Glomerular visceral epithelial cell (primary cell): ENCODE measurements at regions not wholly inside any gene's neighbourhood (a gene's known extent, or its start where the extent isn't known, plus 50 kb on each side); places are given as distances from the start of the nearest gene placed in this dataset.
"Not testable (repeated sequence)": the region's sequence is repeated elsewhere in the genome, so short reads cannot be mapped to it uniquely, and the experiment has no call there.

Source experiments
- DNase-seq: peaks from one replicate; pipeline ENCODE4 v3.0.0-alpha.2; 2016; ENCODE audit errors: extremely low spot score

GRCh38 chr3:67957268-67957667 lies 302.9 kb upstream of the SUCLG2 start:
- DNase-seq = no peak

GRCh38 chr3:67947808-67948508 lies 293.5 kb upstream of the SUCLG2 start:
- peak; percentile 25 for DNase-seq

DNA sequence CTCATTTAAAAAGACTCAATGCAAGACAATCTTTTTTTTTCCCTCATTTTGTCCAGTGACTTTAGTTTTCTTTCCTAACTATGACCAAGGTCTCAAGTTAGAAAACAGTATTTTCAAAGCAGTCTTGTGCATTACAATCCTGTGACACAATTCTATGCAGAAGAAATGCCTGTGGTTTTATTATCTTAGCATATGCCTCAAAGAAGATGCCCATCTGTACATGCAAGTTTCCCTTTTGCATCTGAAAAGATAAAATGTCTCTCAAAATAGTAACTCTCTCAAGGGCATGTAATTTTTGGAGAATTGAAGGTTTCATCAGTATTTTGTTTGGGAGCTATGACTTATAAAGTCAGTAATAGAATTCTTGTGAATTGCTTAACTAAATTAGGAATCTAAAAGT lies 292.0 kb upstream of the SUCLG2 start:
- DNase-seq = peak; percentile 21

GRCh38 chr3:67943546-67943945 lies 289.1 kb upstream of the SUCLG2 start:
- DNase-seq = no peak

DNA sequence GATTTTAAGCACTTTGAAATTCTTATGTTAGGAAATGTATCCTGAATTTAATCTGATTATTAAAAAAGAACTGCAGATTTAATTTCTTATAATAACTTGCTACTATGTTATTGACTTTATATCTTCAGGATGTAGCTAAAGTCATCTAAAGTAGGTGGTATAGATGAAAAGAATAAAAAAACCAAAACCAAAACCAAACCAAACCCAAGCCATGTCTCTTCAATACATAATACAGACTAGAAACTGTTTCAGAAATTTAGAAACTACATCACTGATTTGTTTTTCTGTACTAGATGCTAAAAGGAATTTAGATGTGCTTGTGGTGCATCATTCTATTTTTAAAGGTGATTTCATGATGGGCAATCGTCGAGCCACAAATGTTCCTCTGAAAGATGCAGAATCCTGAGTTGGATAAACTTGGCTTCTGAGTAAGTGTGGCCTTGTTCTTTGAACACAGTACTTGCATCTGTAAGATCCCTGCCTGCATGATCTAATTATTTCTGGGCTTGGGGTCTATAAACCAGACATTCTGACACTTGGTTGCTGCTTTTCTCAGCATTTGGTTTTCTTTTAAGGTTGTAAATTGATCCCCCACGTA lies 287.1 kb upstream of the SUCLG2 start:
- no peak for DNase-seq

DNA sequence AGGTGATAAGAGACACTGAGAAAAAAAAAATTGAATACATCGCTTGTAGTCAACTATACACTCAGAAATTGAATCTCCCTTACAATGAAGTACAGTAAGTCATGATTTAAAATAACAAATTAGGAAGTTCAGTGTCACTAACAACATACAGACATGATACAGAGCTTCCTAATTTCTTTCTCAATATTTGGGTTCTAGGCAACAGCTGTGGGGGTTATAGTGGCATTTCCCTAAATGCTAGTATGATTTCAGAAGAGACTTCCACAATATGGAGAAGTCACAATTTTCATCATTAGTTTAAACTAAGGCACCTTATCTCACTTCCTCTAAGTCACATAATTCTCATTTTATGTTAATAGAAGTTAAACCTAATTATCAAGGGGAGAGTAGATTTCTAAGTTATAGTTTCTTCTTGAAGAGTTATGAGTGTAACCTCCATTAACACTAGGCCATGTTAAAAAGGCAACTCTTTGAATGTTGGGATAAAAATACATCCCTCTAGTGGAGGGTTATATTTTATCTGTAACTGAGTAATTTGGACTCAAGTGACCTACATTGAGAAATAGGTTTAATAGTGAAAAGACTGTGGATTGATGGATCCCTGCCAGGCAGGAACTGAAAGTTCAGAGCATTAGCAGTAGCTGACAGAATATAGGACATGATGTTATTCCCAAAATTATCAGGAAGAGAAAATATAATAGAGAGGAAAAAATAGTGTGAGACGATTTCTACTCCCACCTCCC lies 286.0 kb upstream of the SUCLG2 start:
- peak; percentile 6 for DNase-seq

DNA sequence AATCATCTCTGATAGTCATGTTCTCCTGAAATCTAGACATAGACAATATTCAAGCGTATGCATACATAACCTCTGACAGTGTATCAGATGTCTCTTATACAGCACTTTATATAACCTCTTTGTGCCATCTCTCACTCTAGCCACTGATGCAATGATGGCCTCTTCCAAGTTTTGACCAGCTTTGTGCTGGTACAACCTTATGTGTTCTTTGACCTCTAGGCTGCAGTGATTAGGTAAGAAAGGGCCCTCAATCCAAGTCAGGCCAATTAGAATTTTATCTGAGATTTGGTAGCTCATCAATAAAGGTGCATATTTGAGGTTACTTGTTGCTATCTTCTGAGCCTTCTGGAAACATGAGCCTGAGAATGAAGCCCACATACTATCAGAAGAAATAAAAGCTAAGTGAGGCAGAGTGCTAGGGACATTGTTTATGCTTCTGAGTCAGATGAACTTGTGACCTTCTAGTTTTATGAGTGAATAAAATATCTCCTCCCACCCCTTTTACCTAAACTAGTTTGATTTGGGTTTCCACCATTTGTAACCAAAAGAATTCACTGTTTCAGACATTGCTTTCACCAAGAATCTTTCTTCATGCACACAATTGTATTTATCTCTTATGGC lies 283.2 kb upstream of the SUCLG2 start:
- DNase-seq = no peak

DNA sequence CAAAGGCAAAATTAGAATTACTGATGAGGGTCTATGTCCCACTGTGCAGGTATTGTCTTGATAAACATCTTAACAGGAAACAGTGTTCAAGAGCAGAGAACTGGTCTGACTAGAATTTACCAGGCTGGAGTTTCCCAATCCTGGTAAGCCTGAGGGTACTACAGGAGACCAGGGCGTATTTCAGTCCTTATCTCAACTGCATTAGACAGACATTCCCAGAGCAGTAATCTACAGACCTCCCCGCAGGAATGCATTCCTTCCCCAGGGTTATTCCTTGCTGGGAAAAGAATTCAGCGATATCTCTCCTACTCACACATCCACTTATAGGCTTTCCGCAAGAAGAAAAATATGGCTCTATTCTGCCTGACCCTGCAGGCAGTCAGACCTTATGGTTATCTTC lies 276.0 kb upstream of the SUCLG2 start:
- DNase-seq = not testable (repeated sequence)

- DNase-seq = no peak
Measured at GRCh38 chr3:67923796-67924195, 269.4 kb upstream of the SUCLG2 start.

GRCh38 chr3:67920969-67921368 lies 266.6 kb upstream of the SUCLG2 start:
- DNase-seq = no peak

DNA sequence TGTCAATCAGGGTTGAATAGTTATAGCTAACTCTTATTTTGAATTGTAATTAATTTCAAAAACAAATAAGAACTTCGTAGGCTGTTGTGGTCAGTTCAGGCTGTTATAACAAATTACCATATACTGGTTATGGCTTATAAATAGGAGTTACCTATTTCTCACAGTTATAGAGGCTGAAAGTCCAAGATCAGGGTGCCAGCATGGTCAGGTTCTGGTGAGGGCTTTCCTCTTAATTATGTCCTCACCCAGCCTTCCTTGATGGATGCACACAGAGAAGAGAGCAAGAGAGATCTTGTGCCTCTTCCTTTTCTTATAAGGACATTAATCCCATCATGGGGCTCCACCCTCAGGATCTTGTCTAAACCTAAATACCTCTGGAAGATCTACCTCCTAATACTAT lies 265.9 kb upstream of the SUCLG2 start:
- DNase-seq = no peak

- DNase-seq = no peak
Measured at GRCh38 chr3:67916353-67916752, 261.9 kb upstream of the SUCLG2 start.

DNA sequence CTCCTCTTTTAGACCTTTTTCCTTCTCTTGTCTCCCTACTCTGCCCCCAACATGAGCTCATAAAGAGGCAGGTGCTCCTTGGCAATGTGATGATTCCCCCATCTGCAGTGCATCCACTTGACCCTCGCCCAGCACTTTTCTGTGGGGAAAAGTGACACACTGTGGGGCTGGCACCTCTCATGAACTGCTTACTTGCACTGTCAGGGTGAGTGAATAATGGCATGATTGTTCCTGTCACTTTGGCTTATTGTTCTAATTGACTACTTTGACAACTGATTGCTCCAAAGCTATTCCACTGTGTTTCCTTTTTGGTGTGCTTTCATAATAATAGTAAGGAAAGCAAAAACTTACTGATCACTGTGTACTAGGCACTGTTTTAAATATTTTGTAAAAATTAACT lies 253.3 kb upstream of the SUCLG2 start:
- no peak for DNase-seq

DNA sequence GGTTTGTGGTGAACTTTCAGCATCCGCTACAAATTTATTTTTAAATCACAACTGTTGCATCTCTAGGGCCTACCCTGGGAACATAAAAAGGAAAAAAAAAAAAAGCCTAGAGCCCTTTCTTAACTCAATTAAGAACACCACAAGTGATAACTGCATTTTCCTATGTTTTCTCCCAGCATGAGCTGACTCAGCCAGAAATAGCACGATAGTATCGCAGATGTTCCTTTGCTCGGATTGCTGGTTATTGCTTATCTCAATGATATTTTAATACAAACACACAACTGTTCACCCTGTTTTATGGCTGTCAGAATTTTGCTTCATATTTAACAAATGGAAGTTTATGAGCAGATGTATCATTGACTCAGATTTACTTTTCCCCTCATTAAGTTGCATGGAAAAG lies 251.8 kb upstream of the SUCLG2 start:
- DNase-seq = no peak

DNA sequence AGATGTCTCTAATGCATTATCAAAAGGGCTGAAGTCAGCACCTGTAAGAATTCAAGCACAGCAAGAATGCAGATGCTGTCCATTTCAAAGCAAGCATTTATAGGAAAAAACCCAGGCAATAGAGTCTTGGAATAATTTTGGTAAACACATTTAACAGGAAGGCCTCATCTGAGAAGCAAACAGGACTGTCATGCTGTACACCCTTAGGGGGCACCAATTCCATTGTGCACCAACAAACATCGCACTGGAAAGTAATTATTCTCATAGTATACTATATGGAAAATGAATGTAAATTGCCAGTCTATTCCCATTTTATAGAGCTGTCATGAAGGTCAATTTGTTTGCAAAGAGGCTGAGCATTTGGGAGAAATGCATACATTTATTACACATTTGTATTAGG lies 247.3 kb upstream of the SUCLG2 start:
- DNase-seq = no peak

- no peak for DNase-seq
Measured at GRCh38 chr3:67898916-67899315, 244.5 kb upstream of the SUCLG2 start.

DNA sequence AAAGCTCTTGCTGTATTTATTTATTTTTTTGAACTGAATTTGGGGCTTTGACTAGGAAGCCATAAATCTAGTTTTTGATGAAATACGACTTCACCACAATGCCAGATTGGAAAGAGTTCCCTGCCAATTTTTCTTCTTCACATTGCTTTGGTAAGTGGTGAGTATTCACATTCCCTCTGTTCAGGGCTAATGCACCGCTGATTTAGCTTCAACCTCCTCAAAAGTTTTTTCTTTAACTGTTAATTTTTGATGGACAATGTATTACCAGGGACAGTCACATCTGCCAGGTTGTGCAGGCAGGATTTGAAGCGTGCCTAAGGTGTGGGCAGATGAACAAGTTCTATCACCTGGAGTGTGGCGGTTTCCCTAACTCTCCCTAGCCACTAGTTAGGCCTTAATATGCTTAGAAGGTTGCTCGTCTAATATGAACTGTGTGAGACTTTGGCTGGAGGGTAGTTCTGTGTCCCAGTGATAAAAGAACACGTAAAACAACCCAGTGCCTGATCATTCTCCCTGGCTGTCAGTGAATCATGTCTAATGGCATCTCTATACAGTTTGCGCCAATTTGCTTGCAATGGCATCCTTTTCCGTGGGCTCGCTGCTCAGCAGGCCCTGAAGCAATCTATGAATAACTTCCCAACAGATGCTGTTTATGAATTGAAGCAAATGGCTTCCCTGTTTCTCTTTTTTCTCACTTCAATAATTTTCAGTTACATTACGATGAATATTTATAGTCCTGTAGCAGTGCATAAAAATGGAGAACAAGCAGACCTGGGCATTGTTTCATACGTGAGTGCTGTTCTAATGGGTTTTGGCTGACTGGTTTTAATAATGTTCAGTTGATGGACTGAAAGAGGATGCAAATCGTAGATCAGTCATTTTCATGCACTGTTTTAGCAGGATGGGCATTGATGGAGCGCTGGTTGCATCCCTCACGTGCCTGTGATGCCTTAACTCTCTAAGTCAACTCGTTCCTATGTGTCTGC lies 243.2 kb upstream of the SUCLG2 start:
- DNase-seq = peak; percentile 31

DNA sequence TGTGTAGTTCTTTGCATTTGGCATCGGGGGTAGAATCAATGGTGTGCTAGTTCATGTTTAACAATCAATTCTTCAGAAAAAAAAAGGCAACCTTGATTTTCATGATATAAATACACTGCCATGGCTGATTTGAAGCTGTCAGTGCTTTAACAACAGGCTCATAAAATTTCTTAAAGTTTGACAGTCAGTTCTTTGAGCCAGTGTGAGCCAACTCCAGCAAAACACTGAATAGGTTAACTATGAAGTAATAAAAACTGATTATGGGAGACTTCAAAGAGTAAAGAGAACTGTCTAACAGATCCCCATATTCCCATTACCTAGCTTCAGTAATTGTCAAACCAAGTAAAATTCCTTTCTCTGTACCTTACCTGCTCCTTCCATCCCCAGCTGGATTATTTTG lies 241.7 kb upstream of the SUCLG2 start:
- no peak for DNase-seq

GRCh38 chr3:67894510-67894909 lies 240.1 kb upstream of the SUCLG2 start:
- DNase-seq = no peak

- no peak for DNase-seq
Measured at GRCh38 chr3:67884345-67884744, 229.9 kb upstream of the SUCLG2 start.

GRCh38 chr3:67883766-67884165 lies 229.4 kb upstream of the SUCLG2 start:
- no peak for DNase-seq
